Fibroblast of lung (primary cell): ENCODE measurements at regions not wholly inside any gene's neighbourhood (a gene's known extent, or its start where the extent isn't known, plus 50 kb on each side); places are given as distances from the start of the nearest gene placed in this dataset.

Experiments
- EZH2 ChIP-seq: IDR thresholded peaks from 2 replicates; pipeline ENCODE4 v1.5.1; 2012; ENCODE audit warnings: low read length, control low read depth, mild to moderate bottlenecking; ENCODE audit errors: missing control alignments
- TF ChIP-seq, protein P1 (sequence below), 2 donors: IDR thresholded peaks in 1 of 2; conservative IDR thresholded peaks in 1 of 2; 1 replicate in 1 of 2; 2 replicates in 1 of 2; pipeline ENCODE4 v1.5.1; 2011 to 2012; ENCODE audit warnings: low read length in 2 of 2, control low read depth in 1 of 2, inconsistent platforms in 1 of 2, low read depth in 1 of 2, mild to moderate bottlenecking in 1 of 2

DNA sequence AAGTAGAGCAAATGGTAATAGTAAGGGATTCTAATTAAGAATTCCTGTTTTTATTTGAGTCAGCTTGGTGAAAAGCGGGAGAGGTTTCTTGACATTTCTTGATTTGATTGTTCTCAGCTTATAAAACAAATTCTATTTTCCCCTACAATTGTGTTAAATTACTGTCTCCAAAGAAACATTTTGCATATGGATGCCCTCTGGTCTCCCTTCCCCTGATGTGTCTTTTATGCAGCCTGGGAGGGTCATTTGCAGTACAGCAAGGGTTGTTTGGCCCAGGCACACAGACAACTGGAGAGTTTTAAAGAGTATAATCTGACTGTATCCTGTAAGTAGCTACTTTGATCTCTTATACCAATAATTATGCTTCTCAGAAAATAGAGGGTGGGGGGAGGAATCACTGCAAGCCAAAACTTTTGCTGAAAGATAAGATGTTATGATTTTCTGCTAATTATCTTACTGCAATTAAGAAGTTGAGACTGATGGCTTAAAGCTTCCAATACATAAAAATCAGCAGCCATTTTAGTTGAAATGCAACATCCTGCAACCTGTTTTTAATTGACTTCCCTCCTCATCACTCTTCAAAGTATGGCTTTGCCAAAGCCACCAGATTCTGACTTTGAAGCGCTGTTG lies 204.1 kb upstream of the SEMA6A start:
- TF ChIP-seq, protein P1, sequence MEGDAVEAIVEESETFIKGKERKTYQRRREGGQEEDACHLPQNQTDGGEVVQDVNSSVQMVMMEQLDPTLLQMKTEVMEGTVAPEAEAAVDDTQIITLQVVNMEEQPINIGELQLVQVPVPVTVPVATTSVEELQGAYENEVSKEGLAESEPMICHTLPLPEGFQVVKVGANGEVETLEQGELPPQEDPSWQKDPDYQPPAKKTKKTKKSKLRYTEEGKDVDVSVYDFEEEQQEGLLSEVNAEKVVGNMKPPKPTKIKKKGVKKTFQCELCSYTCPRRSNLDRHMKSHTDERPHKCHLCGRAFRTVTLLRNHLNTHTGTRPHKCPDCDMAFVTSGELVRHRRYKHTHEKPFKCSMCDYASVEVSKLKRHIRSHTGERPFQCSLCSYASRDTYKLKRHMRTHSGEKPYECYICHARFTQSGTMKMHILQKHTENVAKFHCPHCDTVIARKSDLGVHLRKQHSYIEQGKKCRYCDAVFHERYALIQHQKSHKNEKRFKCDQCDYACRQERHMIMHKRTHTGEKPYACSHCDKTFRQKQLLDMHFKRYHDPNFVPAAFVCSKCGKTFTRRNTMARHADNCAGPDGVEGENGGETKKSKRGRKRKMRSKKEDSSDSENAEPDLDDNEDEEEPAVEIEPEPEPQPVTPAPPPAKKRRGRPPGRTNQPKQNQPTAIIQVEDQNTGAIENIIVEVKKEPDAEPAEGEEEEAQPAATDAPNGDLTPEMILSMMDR (conservative IDR thresholded peaks at IDR 0.05 in 1 of 2, IDR thresholded peaks at IDR 0.05 in 1 of 2; ENCODE audit: low read depth in 1 of 2, low read length in 2 of 2) = no peak
- TF ChIP-seq EZH2 = no peak
